ENCODE measurements at regions not wholly inside any gene's neighbourhood (a gene's known extent, or its start where the extent isn't known, plus 50 kb on each side); places are given as distances from the start of the nearest gene placed in this dataset.

DNA sequence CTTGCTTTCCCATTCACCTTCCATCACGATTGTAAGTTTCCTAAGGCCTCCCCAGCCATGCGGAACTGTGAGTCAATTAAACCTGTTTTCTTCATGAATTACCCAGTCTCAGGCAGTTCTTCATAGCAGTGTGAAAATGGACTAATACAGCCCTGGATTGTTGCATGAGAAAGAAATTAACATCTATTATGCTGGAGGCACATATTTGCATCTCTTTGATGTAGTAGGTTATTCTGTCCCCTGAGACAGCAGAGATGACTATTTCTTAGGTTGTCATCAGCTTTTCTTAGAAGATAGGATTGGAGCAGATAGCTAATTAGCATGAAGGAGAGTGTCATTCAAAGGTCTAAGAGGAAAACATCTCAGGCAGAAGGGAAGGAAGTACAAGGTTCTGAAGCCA, 166.2 kb downstream of the OMA1 start:
- Histone ChIP-seq H3K9me2 (replicated peaks; ENCODE audit: insufficient read depth, low read length) (no peaks in the 10 kb centered on the region), H3K4me2 (ENCODE audit: low read depth, low read length, poor library complexity, severe bottlenecking) (no peak overlapping the region), H3F3A (ENCODE audit: insufficient read depth) (no peaks in the 10 kb centered on the region), H3K9me3 (ENCODE audit: insufficient read depth, low read length) (0 out of 2 replicates have a peak, but pooled peaks cover 5% of the 10 kb centered on the region), H4K20me1 (ENCODE audit: low read depth, low read length) (no peaks in the 10 kb centered on the region), H3K4me3 (ENCODE audit: insufficient read depth, low read length, poor library complexity, severe bottlenecking) (no peak overlapping the region), H2AFZ (ENCODE audit: low read depth, low read length, severe bottlenecking) (no peak overlapping the region), H3K36me3 (ENCODE audit: low read length) (no peaks in the 10 kb centered on the region), H3K79me2 (ENCODE audit: insufficient read depth, low read length) (no peaks in the 10 kb centered on the region), H3K9ac (ENCODE audit: low read length) (no peak overlapping the region), H3K27ac (ENCODE audit: low read depth, low read length) (no peak overlapping the region), H3K27me3 (ENCODE audit: low read length) (no peaks in the 10 kb centered on the region)
- no peak for TF ChIP-seq EZH2phosphoT487 (conservative IDR thresholded peaks at IDR 0.05; ENCODE audit: low read length)
- no peak for TF ChIP-seq CTCF (IDR thresholded peaks at IDR 0.05; ENCODE audit: insufficient read depth, low read length, poor library complexity, severe bottlenecking)

DNA sequence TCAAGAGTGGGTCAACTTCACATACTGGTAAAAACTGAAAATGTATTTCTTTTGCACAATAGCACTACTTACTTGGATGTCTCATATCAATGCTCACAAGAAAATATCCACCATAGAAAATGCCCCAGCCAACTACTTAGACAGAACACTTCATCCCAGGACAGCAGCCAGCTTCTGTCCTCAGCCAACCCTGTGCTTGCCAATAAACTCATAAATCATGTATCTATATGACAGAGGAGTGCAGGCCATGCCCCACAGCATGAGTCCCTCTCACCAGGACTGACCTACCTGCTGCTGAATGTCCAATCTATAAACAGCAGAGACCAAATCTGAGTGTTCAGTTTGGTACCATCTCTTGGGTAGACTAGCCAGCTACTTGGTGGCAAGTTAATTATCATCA, 179.3 kb downstream of the OMA1 start:
- Histone ChIP-seq H3K27ac (ENCODE audit: low read depth, low read length) (no peak overlapping the region), H3K9me2 (replicated peaks; ENCODE audit: insufficient read depth, low read length) (no peaks in the 10 kb centered on the region), H3K4me3 (ENCODE audit: insufficient read depth, low read length, poor library complexity, severe bottlenecking) (no peak overlapping the region), H3K27me3 (ENCODE audit: low read length) (no peaks in the 10 kb centered on the region), H3F3A (ENCODE audit: insufficient read depth) (no peaks in the 10 kb centered on the region), H3K9ac (ENCODE audit: low read length) (no peak overlapping the region), H3K4me2 (ENCODE audit: low read depth, low read length, poor library complexity, severe bottlenecking) (no peak overlapping the region), H2AFZ (ENCODE audit: low read depth, low read length, severe bottlenecking) (no peak overlapping the region), H4K20me1 (ENCODE audit: low read depth, low read length) (no peaks in the 10 kb centered on the region), H3K79me2 (ENCODE audit: insufficient read depth, low read length) (no peaks in the 10 kb centered on the region), H3K9me3 (ENCODE audit: insufficient read depth, low read length) (peaks cover 7% of the 10 kb centered on the region), H3K36me3 (ENCODE audit: low read length) (no peaks in the 10 kb centered on the region)
- TF ChIP-seq EZH2phosphoT487 (conservative IDR thresholded peaks at IDR 0.05; ENCODE audit: low read length): no peak
- no peak for TF ChIP-seq CTCF (IDR thresholded peaks at IDR 0.05; ENCODE audit: insufficient read depth, low read length, poor library complexity, severe bottlenecking)

DNA sequence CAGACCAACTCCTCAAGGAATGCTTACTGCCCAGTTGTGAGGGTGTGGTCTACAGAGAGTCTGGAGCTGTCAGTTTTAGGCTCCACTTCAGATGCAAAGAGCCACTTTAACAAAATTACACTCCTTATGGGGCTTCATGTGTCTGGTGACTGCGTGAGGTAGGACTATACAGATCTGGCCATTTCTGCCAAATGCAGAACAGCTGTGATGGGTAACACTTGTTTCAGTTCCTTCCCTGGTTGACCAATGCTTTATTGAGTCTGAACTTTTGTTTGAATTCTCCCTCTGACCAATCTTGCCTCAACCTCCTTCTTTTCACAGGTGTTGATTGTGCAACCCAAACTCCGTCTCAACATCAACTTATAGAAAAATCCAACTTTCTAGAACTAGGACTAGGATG, 181.2 kb downstream of the OMA1 start:
- Histone ChIP-seq H3K9me2 (replicated peaks; ENCODE audit: insufficient read depth, low read length) (no peaks in the 10 kb centered on the region), H3K36me3 (ENCODE audit: low read length) (no peaks in the 10 kb centered on the region), H3K79me2 (ENCODE audit: insufficient read depth, low read length) (no peaks in the 10 kb centered on the region), H3K27me3 (ENCODE audit: low read length) (no peaks in the 10 kb centered on the region), H3K9me3 (ENCODE audit: insufficient read depth, low read length) (no peaks in the 10 kb centered on the region), H3F3A (ENCODE audit: insufficient read depth) (no peaks in the 10 kb centered on the region), H3K9ac (ENCODE audit: low read length) (no peak overlapping the region), H2AFZ (ENCODE audit: low read depth, low read length, severe bottlenecking) (no peak overlapping the region), H3K4me3 (ENCODE audit: insufficient read depth, low read length, poor library complexity, severe bottlenecking) (no peak overlapping the region), H3K4me2 (ENCODE audit: low read depth, low read length, poor library complexity, severe bottlenecking) (no peak overlapping the region), H4K20me1 (ENCODE audit: low read depth, low read length) (no peaks in the 10 kb centered on the region), H3K27ac (ENCODE audit: low read depth, low read length) (no peak overlapping the region)
- TF ChIP-seq CTCF (IDR thresholded peaks at IDR 0.05; ENCODE audit: insufficient read depth, low read length, poor library complexity, severe bottlenecking) (no peak), EZH2phosphoT487 (conservative IDR thresholded peaks at IDR 0.05; ENCODE audit: low read length) (no peak)
